HepG2 (cell line): ENCODE measurements at regions not wholly inside any gene's neighbourhood (a gene's known extent, or its start where the extent isn't known, plus 50 kb on each side); places are given as distances from the start of the nearest gene placed in this dataset.

Experiments used
- ATF1 ChIP-seq: IDR thresholded peaks from 2 replicates; pipeline ENCODE4 v1.6.1; 2016; ENCODE audit warnings: mild to moderate bottlenecking, control low read depth
- ATF5 ChIP-seq: sonication (generic); formaldehyde crosslinking; IDR thresholded peaks from 2 replicates; pipeline ENCODE4 v1.4.0; 2020; ENCODE audit warnings: mild to moderate bottlenecking, low read depth, missing genetic modification reagents
- FOXA3 ChIP-seq: IDR thresholded peaks from 2 replicates; pipeline ENCODE4 v1.6.1; 2016; ENCODE audit warnings: missing genetic modification reagents, missing compliant biosample characterization
- GTF2F1 ChIP-seq: fragments of 150-350 bp; IDR thresholded peaks from 2 replicates; pipeline ENCODE4 v1.6.1; 2014; ENCODE audit warnings: low read length
- HOXD1 ChIP-seq: sonication (generic); formaldehyde crosslinking; IDR thresholded peaks from 2 replicates; pipeline ENCODE4 v1.5.0; 2020; ENCODE audit warnings: missing genetic modification reagents
- KDM6A ChIP-seq: IDR thresholded peaks from 2 replicates; pipeline ENCODE4 v1.6.1; 2016; ENCODE audit warnings: low read depth
- MEIS1 ChIP-seq: sonication (generic); formaldehyde crosslinking; IDR thresholded peaks from 2 replicates; pipeline ENCODE4 v1.9.0; 2021; ENCODE audit warnings: mild to moderate bottlenecking, missing genetic modification reagents, moderate library complexity, borderline replicate concordance
- MXD1 ChIP-seq: sonication (generic); formaldehyde crosslinking; IDR thresholded peaks from 2 replicates; pipeline ENCODE4 v1.4.0; 2020; ENCODE audit warnings: mild to moderate bottlenecking, missing genetic modification reagents
- MXD4 ChIP-seq: IDR thresholded peaks from 2 replicates; pipeline ENCODE4 v1.6.1; 2016; ENCODE audit warnings: mild to moderate bottlenecking, missing biosample characterization, missing genetic modification reagents
- NFE2L2 ChIP-seq: fragments of 150-350 bp; IDR thresholded peaks from 2 replicates; pipeline ENCODE4 v1.6.1; 2014; ENCODE audit warnings: low read length
- PHF20 ChIP-seq: sonication (generic); formaldehyde crosslinking; IDR thresholded peaks from 2 replicates; pipeline ENCODE4 v1.5.0; 2020; ENCODE audit warnings: mild to moderate bottlenecking, missing genetic modification reagents
- PHF21A ChIP-seq: sonication (generic); formaldehyde crosslinking; IDR thresholded peaks from 2 replicates; pipeline ENCODE4 v1.5.0; 2020; ENCODE audit warnings: mild to moderate bottlenecking, missing genetic modification reagents
- SMARCC2 ChIP-seq: fragments of 450-650 bp; IDR thresholded peaks from 2 replicates; pipeline ENCODE4 v1.6.1; 2017; ENCODE audit warnings: antibody characterized with exemption, mild to moderate bottlenecking
- TP53 ChIP-seq: sonication (generic); formaldehyde crosslinking; conservative IDR thresholded peaks from 2 replicates; pipeline ENCODE4 v1.4.0; 2020; ENCODE audit warnings: missing genetic modification reagents
- ZBTB38 ChIP-seq: sonication (generic); formaldehyde crosslinking; IDR thresholded peaks from 2 replicates; pipeline ENCODE4 v1.5.1; 2020; ENCODE audit warnings: mild to moderate bottlenecking, missing genetic modification reagents
- ZNF326 ChIP-seq: sonication (generic); formaldehyde crosslinking; IDR thresholded peaks from 2 replicates; pipeline ENCODE4 v1.4.0; 2020; ENCODE audit warnings: missing genetic modification reagents, borderline replicate concordance
- ZNF496 ChIP-seq: sonication (generic); formaldehyde crosslinking; IDR thresholded peaks from 2 replicates; pipeline ENCODE4 v1.8.1; 2023; ENCODE audit warnings: mild to moderate bottlenecking, moderate library complexity, missing genetic modification reagents; ENCODE audit not compliant: insufficient replicate concordance
- ZNF770 ChIP-seq: sonication (generic); formaldehyde crosslinking; IDR thresholded peaks from 2 replicates; pipeline ENCODE4 v1.5.0; 2020; ENCODE audit warnings: mild to moderate bottlenecking, missing genetic modification reagents
- ZNF816 ChIP-seq: sonication (generic); formaldehyde crosslinking; IDR thresholded peaks from 2 replicates; pipeline ENCODE4 v1.8.0; 2022; ENCODE audit warnings: missing genetic modification reagents, mild to moderate bottlenecking, borderline replicate concordance
- TF ChIP-seq, protein P1 (sequence below): sonication (generic); formaldehyde crosslinking; conservative IDR thresholded peaks from 2 replicates; pipeline ENCODE4 v1.8.1; 2023; ENCODE audit warnings: missing genetic modification reagents
- TF ChIP-seq, protein P2 (sequence below): sonication (generic); formaldehyde crosslinking; IDR thresholded peaks from 2 replicates; pipeline ENCODE4 v1.8.0; 2022; ENCODE audit warnings: mild to moderate bottlenecking, missing genetic modification reagents, moderate library complexity
- TF ChIP-seq, protein P3 (sequence below), 2 experiments: sonication (generic) in 1 of 2; formaldehyde crosslinking in 1 of 2; IDR thresholded peaks; 2 replicates each; pipeline versions ENCODE4 v1.5.1 to v1.6.1; 2011 to 2020; ENCODE audit warnings: borderline replicate concordance in 1 of 2, low read depth in 1 of 2, low read length in 1 of 2, mild to moderate bottlenecking in 1 of 2, missing genetic modification reagents in 1 of 2, moderate library complexity in 1 of 2

DNA sequence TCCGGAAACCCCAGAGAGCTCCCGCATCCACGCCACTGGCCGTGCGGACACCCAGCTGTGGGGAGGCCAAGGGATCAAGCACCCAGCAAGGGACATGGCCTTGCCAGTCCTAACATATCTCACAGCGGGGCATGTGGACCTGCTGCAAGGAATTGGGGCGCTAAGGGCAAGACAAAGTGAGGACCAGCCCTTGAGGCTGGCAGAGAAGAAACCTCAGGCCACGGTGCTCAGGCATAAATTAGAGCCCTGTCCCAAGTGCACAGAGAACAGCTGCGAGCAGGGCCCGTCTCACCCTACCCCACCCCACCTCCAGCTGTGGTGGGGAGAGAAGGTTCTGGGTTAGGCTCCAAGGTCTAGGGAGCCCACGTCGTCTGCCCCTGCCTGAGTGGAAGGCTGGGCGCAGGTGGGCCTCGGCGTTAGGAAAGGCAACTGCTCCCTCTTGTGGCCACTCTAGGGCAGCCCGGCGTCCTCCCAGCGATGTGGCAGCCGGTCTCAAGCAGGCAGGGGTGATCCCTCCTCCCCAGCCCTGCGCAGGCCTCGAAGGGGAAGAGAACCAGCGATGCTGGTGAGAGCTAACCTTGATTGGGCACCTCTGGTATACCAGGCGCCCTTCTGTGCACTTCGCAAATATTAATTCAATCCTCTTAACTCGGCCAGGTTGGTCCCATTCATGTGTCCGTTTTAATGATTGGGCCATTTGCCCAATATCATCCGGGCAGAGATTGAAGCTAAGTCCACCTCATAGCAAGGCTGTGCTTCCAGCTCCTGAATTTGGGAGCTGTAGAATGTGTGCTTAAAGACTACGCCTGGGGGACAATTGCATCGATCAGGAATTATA lies 235.8 kb downstream of the NFATC2 start (continued):
- TF ChIP-seq, protein P1, sequence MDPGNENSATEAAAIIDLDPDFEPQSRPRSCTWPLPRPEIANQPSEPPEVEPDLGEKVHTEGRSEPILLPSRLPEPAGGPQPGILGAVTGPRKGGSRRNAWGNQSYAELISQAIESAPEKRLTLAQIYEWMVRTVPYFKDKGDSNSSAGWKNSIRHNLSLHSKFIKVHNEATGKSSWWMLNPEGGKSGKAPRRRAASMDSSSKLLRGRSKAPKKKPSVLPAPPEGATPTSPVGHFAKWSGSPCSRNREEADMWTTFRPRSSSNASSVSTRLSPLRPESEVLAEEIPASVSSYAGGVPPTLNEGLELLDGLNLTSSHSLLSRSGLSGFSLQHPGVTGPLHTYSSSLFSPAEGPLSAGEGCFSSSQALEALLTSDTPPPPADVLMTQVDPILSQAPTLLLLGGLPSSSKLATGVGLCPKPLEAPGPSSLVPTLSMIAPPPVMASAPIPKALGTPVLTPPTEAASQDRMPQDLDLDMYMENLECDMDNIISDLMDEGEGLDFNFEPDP (CRISPR knock-in tag), result no peak
- TF ChIP-seq PHF20 (no peak), ATF5 (CRISPR knock-in tag) (no peak), ZNF770 (CRISPR knock-in tag) (no peak), MXD1 (0 out of 2 replicates have a peak, but pooled peaks have one; percentile 51), ZBTB38 (CRISPR knock-in tag) (no peak), SMARCC2 (no peak), KDM6A (no peak), HOXD1 (CRISPR knock-in tag) (no peak), FOXA3 (CRISPR knock-in tag) (0 out of 2 replicates have a peak, but pooled peaks have one; percentile 37), NFE2L2 (no peak), ZNF326 (CRISPR knock-in tag) (no peak), PHF21A (CRISPR knock-in tag) (no peak), ZNF816 (no peak), ZNF496 (CRISPR knock-in tag) (no peak), ATF1 (no peak), TP53 (CRISPR knock-in tag) (no peak), GTF2F1 (no peak), MXD4 (0 out of 2 replicates have a peak, but pooled peaks have one; percentile 36), MEIS1 (no peak; the same call in 1 of the 2 replicates)
- TF ChIP-seq, protein P2, sequence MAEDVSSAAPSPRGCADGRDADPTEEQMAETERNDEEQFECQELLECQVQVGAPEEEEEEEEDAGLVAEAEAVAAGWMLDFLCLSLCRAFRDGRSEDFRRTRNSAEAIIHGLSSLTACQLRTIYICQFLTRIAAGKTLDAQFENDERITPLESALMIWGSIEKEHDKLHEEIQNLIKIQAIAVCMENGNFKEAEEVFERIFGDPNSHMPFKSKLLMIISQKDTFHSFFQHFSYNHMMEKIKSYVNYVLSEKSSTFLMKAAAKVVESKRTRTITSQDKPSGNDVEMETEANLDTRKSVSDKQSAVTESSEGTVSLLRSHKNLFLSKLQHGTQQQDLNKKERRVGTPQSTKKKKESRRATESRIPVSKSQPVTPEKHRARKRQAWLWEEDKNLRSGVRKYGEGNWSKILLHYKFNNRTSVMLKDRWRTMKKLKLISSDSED (CRISPR knock-in tag), result no peak
- TF ChIP-seq, protein P3, sequence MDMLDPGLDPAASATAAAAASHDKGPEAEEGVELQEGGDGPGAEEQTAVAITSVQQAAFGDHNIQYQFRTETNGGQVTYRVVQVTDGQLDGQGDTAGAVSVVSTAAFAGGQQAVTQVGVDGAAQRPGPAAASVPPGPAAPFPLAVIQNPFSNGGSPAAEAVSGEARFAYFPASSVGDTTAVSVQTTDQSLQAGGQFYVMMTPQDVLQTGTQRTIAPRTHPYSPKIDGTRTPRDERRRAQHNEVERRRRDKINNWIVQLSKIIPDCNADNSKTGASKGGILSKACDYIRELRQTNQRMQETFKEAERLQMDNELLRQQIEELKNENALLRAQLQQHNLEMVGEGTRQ (IDR thresholded peaks at IDR 0.05; ENCODE audit: low read depth, low read length), result no peak
- TF ChIP-seq, protein P3 (CRISPR knock-in tag; IDR thresholded peaks at IDR 0.05; ENCODE audit: borderline replicate concordance), result no peak
